ENCODE measurements at regions not wholly inside any gene's neighbourhood (a gene's known extent, or its start where the extent isn't known, plus 50 kb on each side); places are given as distances from the start of the nearest gene placed in this dataset.
"Not testable (repeated sequence)": the region's sequence is repeated elsewhere in the genome, so short reads cannot be mapped to it uniquely, and the experiment has no call there.

- H3K9me3 Mint-ChIP-seq (ENCODE audit: unreplicated experiment) = peaks cover 10% of the 10 kb centered on the region
- peaks cover 7% of the 10 kb centered on the region for H3K9me3 ChIP-seq (ENCODE audit: insufficient read depth, low read depth, low read length)
- no peak overlapping the region for H3K27ac ChIP-seq (ENCODE audit: low read depth, low read length)
- TF ChIP-seq CTCF (IDR thresholded peaks at IDR 0.05; ENCODE audit: insufficient read depth, low read depth, low read length) (no peak), EZH2 (IDR thresholded peaks at IDR 0.05; ENCODE audit: insufficient read depth, low read length) (no peak)
- H3K4me3 Mint-ChIP-seq (ENCODE audit: unreplicated experiment) = no peak overlapping the region
- no peaks in the 10 kb centered on the region for H3K79me2 ChIP-seq (ENCODE audit: insufficient read depth, low read length)
- DNase-seq (ENCODE audit: low read depth) (no peak), FAIRE-seq (no peak)
- no peaks in the 10 kb centered on the region for H4K20me1 ChIP-seq (ENCODE audit: insufficient read depth, low read length)
- no peaks in the 10 kb centered on the region for H3K27me3 Mint-ChIP-seq (ENCODE audit: low read depth, unreplicated experiment)
- no peaks in the 10 kb centered on the region for H3K36me3 Mint-ChIP-seq (ENCODE audit: low read depth, unreplicated experiment)
- no peaks in the 10 kb centered on the region for H3K27me3 ChIP-seq (ENCODE audit: insufficient read depth, low read length)
- H3K27ac Mint-ChIP-seq (ENCODE audit: unreplicated experiment) = no peak overlapping the region
- H3K4me3 ChIP-seq (ENCODE audit: insufficient read depth, low read depth, low read length) = no peak overlapping the region
- H2AFZ ChIP-seq (ENCODE audit: low read depth, low read length) = no peak overlapping the region
- H3K4me1 Mint-ChIP-seq (ENCODE audit: low read depth, unreplicated experiment) = no peaks in the 10 kb centered on the region
- H3K4me2 ChIP-seq (ENCODE audit: low read length) = no peak overlapping the region
- H3K4me1 ChIP-seq (ENCODE audit: insufficient read depth, low read length) = no peaks in the 10 kb centered on the region
- H3K36me3 ChIP-seq (ENCODE audit: insufficient read depth, low read length) = no peaks in the 10 kb centered on the region
- H3K9ac ChIP-seq (ENCODE audit: low read length) = no peak overlapping the region
Observed at GRCh38 chr3:3429841-3430240, 250.3 kb upstream of the CRBN start.

DNA sequence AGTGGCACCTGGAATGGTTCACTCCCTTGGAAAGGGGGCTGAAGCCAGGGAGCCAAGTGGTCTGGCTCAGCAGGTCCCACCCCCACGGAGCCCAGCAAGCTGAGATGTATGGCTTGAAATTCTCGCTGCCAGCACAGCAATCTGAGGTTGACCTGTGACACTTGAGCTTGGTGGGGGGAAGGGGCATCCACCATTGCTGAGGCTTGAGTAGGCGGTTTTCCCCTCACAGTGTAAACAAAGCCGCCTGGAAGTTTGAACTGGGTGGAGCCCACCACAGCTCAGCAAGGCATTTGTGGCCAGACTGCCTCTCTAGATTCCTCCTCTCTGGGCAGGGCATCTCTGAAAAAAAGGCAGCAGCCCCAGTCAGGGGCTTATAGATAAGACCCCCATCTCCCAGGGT, 228.2 kb upstream of the CRBN start:
- H3K27ac Mint-ChIP-seq (ENCODE audit: unreplicated experiment); DNase-seq (ENCODE audit: low read depth); H3K79me2 ChIP-seq (ENCODE audit: insufficient read depth, low read length); H3K27ac ChIP-seq (ENCODE audit: low read depth, low read length); H3K4me2 ChIP-seq (ENCODE audit: low read length); H4K20me1 ChIP-seq (ENCODE audit: insufficient read depth, low read length); H2AFZ ChIP-seq (ENCODE audit: low read depth, low read length); H3K9ac ChIP-seq (ENCODE audit: low read length); H3K27me3 Mint-ChIP-seq (ENCODE audit: low read depth, unreplicated experiment); H3K36me3 Mint-ChIP-seq (ENCODE audit: low read depth, unreplicated experiment); H3K4me3 Mint-ChIP-seq (ENCODE audit: unreplicated experiment); H3K4me1 Mint-ChIP-seq (ENCODE audit: low read depth, unreplicated experiment); H3K36me3 ChIP-seq (ENCODE audit: insufficient read depth, low read length); H3K4me1 ChIP-seq (ENCODE audit: insufficient read depth, low read length); H3K4me3 ChIP-seq (ENCODE audit: insufficient read depth, low read depth, low read length); H3K9me3 ChIP-seq (ENCODE audit: insufficient read depth, low read depth, low read length); H3K27me3 ChIP-seq (ENCODE audit: insufficient read depth, low read length); FAIRE-seq: not testable (repeated sequence)
- H3K9me3 Mint-ChIP-seq (ENCODE audit: unreplicated experiment) = peaks cover 16% of the 10 kb centered on the region

- TF ChIP-seq CTCF (IDR thresholded peaks at IDR 0.05; ENCODE audit: insufficient read depth, low read depth, low read length) (no peak), EZH2 (IDR thresholded peaks at IDR 0.05; ENCODE audit: insufficient read depth, low read length) (no peak)
- Mint-ChIP-seq H3K4me1 (ENCODE audit: low read depth, unreplicated experiment) (no peaks in the 10 kb centered on the region), H3K4me3 (ENCODE audit: unreplicated experiment) (no peak overlapping the region), H3K36me3 (ENCODE audit: low read depth, unreplicated experiment) (no peaks in the 10 kb centered on the region), H3K27me3 (ENCODE audit: low read depth, unreplicated experiment) (no peaks in the 10 kb centered on the region), H3K9me3 (ENCODE audit: unreplicated experiment) (peaks cover 15% of the 10 kb centered on the region), H3K27ac (ENCODE audit: unreplicated experiment) (no peak overlapping the region)
- H3K79me2 ChIP-seq (ENCODE audit: insufficient read depth, low read length) = no peaks in the 10 kb centered on the region
- H3K36me3 ChIP-seq (ENCODE audit: insufficient read depth, low read length) = no peaks in the 10 kb centered on the region
- no peak for FAIRE-seq
- H3K27ac ChIP-seq (ENCODE audit: low read depth, low read length) = no peak overlapping the region
- DNase-seq (ENCODE audit: low read depth) = no peak
- H4K20me1 ChIP-seq (ENCODE audit: insufficient read depth, low read length) = no peaks in the 10 kb centered on the region
- peaks cover 5% of the 10 kb centered on the region for H3K9me3 ChIP-seq (ENCODE audit: insufficient read depth, low read depth, low read length)
- no peaks in the 10 kb centered on the region for H3K27me3 ChIP-seq (ENCODE audit: insufficient read depth, low read length)
- H3K9ac ChIP-seq (ENCODE audit: low read length) = no peak overlapping the region
- no peak overlapping the region for H3K4me2 ChIP-seq (ENCODE audit: low read length)
- no peaks in the 10 kb centered on the region for H3K4me1 ChIP-seq (ENCODE audit: insufficient read depth, low read length)
- H3K4me3 ChIP-seq (ENCODE audit: insufficient read depth, low read depth, low read length) = no peak overlapping the region
- H2AFZ ChIP-seq (ENCODE audit: low read depth, low read length) = no peak overlapping the region
Observed at GRCh38 chr3:3405131-3405530, 225.6 kb upstream of the CRBN start.
